B cell (primary cell): ENCODE measurements at regions not wholly inside any gene's neighbourhood (a gene's known extent, or its start where the extent isn't known, plus 50 kb on each side); places are given as distances from the start of the nearest gene placed in this dataset.

Experiments used
- ATAC-seq: fragments of 200-7000 bp; cut with Tn5 transposase; one replicate; pipeline ENCODE4 v1.10.0; 2021; ENCODE audit warnings: low read depth, mild to moderate bottlenecking, moderate number of reproducible peaks, moderate library complexity
- CTCF ChIA-PET: fragments of 350-600 bp; sonication (Branson Sonifier 250); formaldehyde crosslinking; loops from one replicate; lab custom pipeline; 2021; ENCODE audit warnings: antibody characterized with exemption, inconsistent platforms; lab: Charles Lee
- POLR2A ChIA-PET: fragments of 350-600 bp; sonication (Branson Sonifier 250); formaldehyde crosslinking; loops from one replicate; lab custom pipeline; 2021; ENCODE audit warnings: antibody characterized with exemption; lab: Charles Lee
- DNase-seq: peaks from one replicate; pipeline ENCODE4 v3.0.0; 2013
- H2AFZ ChIP-seq: 2 replicates; pipeline ENCODE4 v1.6.1; 2012; ENCODE audit warnings: mild to moderate bottlenecking, low read depth, low read length; ENCODE audit not compliant: insufficient read depth, poor library complexity, severe bottlenecking
- H3K27ac ChIP-seq, 2 donors: 1 replicate in 1 of 2; 2 replicates in 1 of 2; pipeline ENCODE4 v1.5.1; 2012 to 2013; ENCODE audit warnings: low read length in 2 of 2, mild to moderate bottlenecking in 2 of 2, moderate library complexity in 1 of 2
- H3K27me3 ChIP-seq, 4 experiments: fragments of 200-600 bp in 1 of 4; sonication (generic) in 1 of 4; replicated peaks in 1 of 4; 1 replicate in 2 of 4; 2 replicates in 2 of 4; pipeline versions ENCODE4 v1.6.1 to v1.7.0; 2013 to 2016; ENCODE audit warnings: low read length in 3 of 4, mild to moderate bottlenecking in 2 of 4, mixed read lengths in 1 of 4, moderate library complexity in 1 of 4; ENCODE audit not compliant: insufficient read depth in 4 of 4, control insufficient read depth in 3 of 4; ENCODE audit errors: control extremely low read depth in 1 of 4
- H3K36me3 ChIP-seq, 2 experiments: replicated peaks in 1 of 2; 1 replicate in 1 of 2; 2 replicates in 1 of 2; pipeline versions ENCODE4 v1.6.1 to v1.7.1; 2013; ENCODE audit warnings: low read length in 1 of 2; ENCODE audit not compliant: insufficient read depth in 2 of 2, control insufficient read depth in 1 of 2; ENCODE audit errors: control extremely low read depth in 1 of 2, extremely low read depth in 1 of 2
- H3K4me1 ChIP-seq, 2 donors: fragments of 200-600 bp in 1 of 2; sonication (generic) in 1 of 2; 1 replicate in 1 of 2; 2 replicates in 1 of 2; pipeline versions ENCODE4 v1.5.1 to v1.6.1; 2013 to 2017; ENCODE audit warnings: low read length in 2 of 2; ENCODE audit not compliant: control insufficient read depth in 2 of 2, insufficient read depth in 2 of 2
- H3K4me2 ChIP-seq: replicated peaks from 2 replicates; pipeline ENCODE3; 2012; ENCODE audit warnings: mild to moderate bottlenecking, low read depth, low read length; ENCODE audit not compliant: poor library complexity, severe bottlenecking
- H3K4me3 ChIP-seq, 5 experiments: fragments of 200-600 bp in 1 of 5; sonication (generic) in 1 of 5; 1 replicate in 3 of 5; 2 replicates in 2 of 5; pipeline versions ENCODE4 v1.5.1 to v1.7.0; 2011 to 2016; ENCODE audit warnings: low read length in 4 of 5, mild to moderate bottlenecking in 4 of 5, low read depth in 2 of 5, control low read depth in 1 of 5, moderate library complexity in 1 of 5; ENCODE audit not compliant: insufficient read depth in 1 of 5; ENCODE audit errors: control extremely low read depth in 1 of 5, extremely low read depth in 1 of 5
- H3K79me2 ChIP-seq: fragments of 200-600 bp; sonication (generic); one replicate; pipeline ENCODE4 v1.6.0; 2016; ENCODE audit warnings: low read length; ENCODE audit not compliant: control insufficient read depth, insufficient read depth
- H3K9ac ChIP-seq: fragments of 200-600 bp; sonication (generic); 2 replicates; pipeline ENCODE4 v1.6.1; 2017; ENCODE audit warnings: mild to moderate bottlenecking, low read length, moderate library complexity
- H3K9me3 ChIP-seq, 3 donors: one replicate each; pipeline versions ENCODE4 v1.6.1 to v1.7.1; 2013; ENCODE audit warnings: low read length in 2 of 3; ENCODE audit not compliant: control insufficient read depth in 2 of 3, insufficient read depth in 1 of 3; ENCODE audit errors: control extremely low read depth in 1 of 3
- H4K20me1 ChIP-seq: 2 replicates; pipeline ENCODE4 v1.6.0; 2012; ENCODE audit warnings: mild to moderate bottlenecking, low read length; ENCODE audit not compliant: insufficient read depth, control insufficient read depth, poor library complexity, severe bottlenecking
- H3K27ac Mint-ChIP-seq: one replicate; pipeline ENCODE4 v1.8.0; 2021; ENCODE audit warnings: mixed read lengths
- H3K27me3 Mint-ChIP-seq: one replicate; pipeline ENCODE4 v1.8.0; 2021; ENCODE audit warnings: mixed read lengths
- H3K4me1 Mint-ChIP-seq: one replicate; pipeline ENCODE4 v1.8.0; 2021; ENCODE audit warnings: mixed read lengths
- H3K4me3 Mint-ChIP-seq: one replicate; pipeline ENCODE4 v1.8.0; 2021; ENCODE audit warnings: mixed read lengths
- H3K9me3 Mint-ChIP-seq: one replicate; pipeline ENCODE4 v1.8.0; 2022; ENCODE audit warnings: mixed read lengths; ENCODE audit not compliant: insufficient read depth
- CTCF ChIP-seq: fragments of 200-600 bp; IDR thresholded peaks from one replicate; pipeline ENCODE4 v1.8.0; 2022; ENCODE audit warnings: antibody characterized with exemption, mild to moderate bottlenecking
- EZH2 ChIP-seq: IDR thresholded peaks from 2 replicates; pipeline ENCODE4 v1.6.1; 2012; ENCODE audit warnings: borderline replicate concordance, low read depth, mild to moderate bottlenecking, moderate library complexity, low read length; ENCODE audit not compliant: insufficient read depth, poor library complexity, severe bottlenecking
- WGBS: methylation state at CpG from one replicate; pipeline ENCODE4 v1.1.5; 2013; ENCODE audit warnings: missing lambda C conversion rate; ENCODE audit not compliant: insufficient coverage; 5-methylcytosine and 5-hydroxymethylcytosine counted together
- intact Hi-C: fragments of 100-400 bp; cut with micrococcal nuclease; formaldehyde crosslinking; loops from one replicate; pipeline ENCODE4 v1.10.0; 2022

DNA sequence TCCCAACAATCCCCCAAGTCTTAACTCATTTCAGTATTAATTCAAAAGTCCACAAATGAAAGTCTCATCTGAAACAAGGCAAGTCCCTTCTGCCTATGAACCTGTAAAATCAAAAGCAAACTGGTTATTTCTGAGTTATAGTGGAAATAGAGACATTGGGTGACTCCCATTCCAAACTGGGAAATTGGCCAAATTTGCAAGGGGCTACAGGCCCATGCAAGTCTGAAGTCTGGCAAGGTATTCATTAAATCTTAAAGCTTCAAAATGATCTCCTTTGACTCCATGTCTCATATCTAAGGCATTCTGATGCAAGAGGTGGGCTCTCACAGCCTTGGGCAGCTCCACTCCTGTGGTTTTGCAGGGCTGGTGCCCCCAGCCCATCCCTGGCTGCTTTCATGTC lies 167.9 kb downstream of the HTR1A start:
- H3K4me3 ChIP-seq, result no peak overlapping the region
- no peak for ATAC-seq
- peaks cover 0 to 9% (median 8%) of the 10 kb centered on the region in 3 donors for H3K9me3 ChIP-seq
- no peaks in the 10 kb centered on the region for H3K27me3 ChIP-seq
- H3K27ac Mint-ChIP-seq, result no peak overlapping the region
- H4K20me1 ChIP-seq, result no peaks in the 10 kb centered on the region
- no peaks in the 10 kb centered on the region for H3K79me2 ChIP-seq
- H3K36me3 ChIP-seq, result no peaks in the 10 kb centered on the region
- H3K9ac ChIP-seq, result no peak overlapping the region
- DNase-seq, result no peak
- ChIA-PET CTCF (no interaction called here), POLR2A (no interaction called here)
- no peaks in the 10 kb centered on the region for H3K4me1 Mint-ChIP-seq
- no peaks in the 10 kb centered on the region for H3K4me1 ChIP-seq
- no peak overlapping the region for H3K4me2 ChIP-seq
- TF ChIP-seq CTCF, result no peak
- TF ChIP-seq EZH2, result no peak
- intact Hi-C loops, result no loop called here
- no peak overlapping the region for H2AFZ ChIP-seq
- H3K9me3 Mint-ChIP-seq, result peaks cover 15% of the 10 kb centered on the region
- no peak overlapping the region for H3K4me3 Mint-ChIP-seq
- H3K27me3 Mint-ChIP-seq, result no peaks in the 10 kb centered on the region
- no peak overlapping the region for H3K27ac ChIP-seq

DNA sequence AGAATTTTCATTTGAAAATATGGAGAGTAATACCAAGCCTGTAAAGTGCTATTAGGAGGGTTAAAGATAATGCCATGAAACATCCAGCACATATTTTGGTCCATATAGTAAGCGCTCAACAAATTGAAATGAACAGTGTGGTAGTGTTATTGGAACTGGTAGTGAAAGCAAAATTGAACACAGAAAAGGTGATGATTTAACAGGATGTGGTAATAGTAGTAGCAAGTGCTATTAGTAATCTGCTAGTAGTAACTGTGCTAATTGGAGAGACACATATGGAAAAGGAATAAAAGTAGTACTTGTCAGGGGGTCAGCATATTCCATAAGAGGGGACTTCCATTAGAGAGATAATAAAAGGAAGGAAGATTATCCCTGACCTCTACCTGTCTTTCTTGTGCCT lies 187.3 kb downstream of the HTR1A start:
- Histone ChIP-seq H3K79me2 (no peaks in the 10 kb centered on the region), H3K27me3 (no peaks in the 10 kb centered on the region), H3K36me3 (no peaks in the 10 kb centered on the region), H3K4me2 (no peak overlapping the region), H3K27ac (no peak overlapping the region), H3K4me1 (no peaks in the 10 kb centered on the region), H4K20me1 (no peaks in the 10 kb centered on the region), H3K9ac (no peak overlapping the region), H3K4me3 (no peak overlapping the region), H3K9me3 (no peaks in the 10 kb centered on the region), H2AFZ (no peak overlapping the region)
- TF ChIP-seq CTCF (no peak), EZH2 (no peak)
- intact Hi-C loops, result no loop called here
- no peak for ATAC-seq
- Mint-ChIP-seq H3K27me3 (no peaks in the 10 kb centered on the region), H3K4me1 (no peaks in the 10 kb centered on the region), H3K9me3 (peaks cover 8% of the 10 kb centered on the region), H3K4me3 (no peak overlapping the region), H3K27ac (no peak overlapping the region)
- no CpG with 5 or more reads among the region's 1 CpG for WGBS
- CTCF ChIA-PET, result no interaction called here
- DNase-seq, result no peak
- POLR2A ChIA-PET, result no interaction called here
